Heart left ventricle (tissue), 16 donors: ENCODE measurements at regions not wholly inside any gene's neighbourhood (a gene's known extent, or its start where the extent isn't known, plus 50 kb on each side); places are given as distances from the start of the nearest gene placed in this dataset.

ENCODE experiments used
- ATAC-seq, 4 donors: fragments of 200-7000 bp; cut with Tn5 transposase; one replicate each; pipeline ENCODE4 v1.9.1; 2020 to 2022; ENCODE audit warnings: moderate library complexity in 4 of 4, mild to moderate bottlenecking in 3 of 4, moderate number of reproducible peaks in 1 of 4
- DNase-seq, 5 donors: peaks; one replicate each; pipeline ENCODE4 v3.0.0-alpha.2; 2020
- H3K27ac ChIP-seq, 12 donors: fragments of 200-600 bp; sonication (generic) in 4 of 12; one replicate each; pipeline versions ENCODE4 v1.5.0 to v1.8.0; 2016 to 2022; ENCODE audit warnings: mild to moderate bottlenecking in 2 of 12
- H3K27me3 ChIP-seq, 9 donors: fragments of 200-600 bp; sonication (generic) in 2 of 9; one replicate each; pipeline versions ENCODE4 v1.5.1 to v1.8.0; 2016 to 2022; ENCODE audit warnings: mild to moderate bottlenecking in 3 of 9
- H3K36me3 ChIP-seq, 9 donors: fragments of 200-600 bp; sonication (generic) in 2 of 9; one replicate each; pipeline versions ENCODE4 v1.5.0 to v1.8.0; 2018 to 2022; ENCODE audit warnings: mild to moderate bottlenecking in 2 of 9
- H3K4me1 ChIP-seq, 12 donors: fragments of 200-600 bp; sonication (generic) in 4 of 12; one replicate each; pipeline versions ENCODE4 v1.5.0 to v1.8.0; 2016 to 2022; ENCODE audit warnings: mild to moderate bottlenecking in 3 of 12
- H3K4me3 ChIP-seq, 12 donors: fragments of 200-600 bp; sonication (generic) in 4 of 12; one replicate each; pipeline versions ENCODE4 v1.5.0 to v1.8.0; 2017 to 2022; ENCODE audit warnings: mild to moderate bottlenecking in 9 of 12, moderate library complexity in 4 of 12
- H3K9me3 ChIP-seq, 12 donors: fragments of 200-600 bp; sonication (generic) in 4 of 12; one replicate each; pipeline versions ENCODE4 v1.5.0 to v1.8.0; 2016 to 2022; ENCODE audit warnings: mild to moderate bottlenecking in 1 of 12
- POLR2A ChIP-seq, 2 donors: fragments of 450-650 bp; IDR thresholded peaks; one replicate each; pipeline ENCODE4 v1.6.1; 2017; ENCODE audit warnings: antibody characterized with exemption in 2 of 2, mild to moderate bottlenecking in 2 of 2, moderate library complexity in 2 of 2
- WGBS, 4 donors: extraction: QIAGEN DNeasy Blood & Tissue Kit in 2 of 4; methylation state at CpG; one replicate each; pipeline versions ENCODE4 v1.1.5 to v1.1.7; 2013 to 2018; 5-methylcytosine and 5-hydroxymethylcytosine counted together
- intact Hi-C, 10 donors: fragments of 100-400 bp; cut with DNase I; formaldehyde crosslinking; loops; one replicate each; pipeline versions ENCODE4 v1.11.1 to v1.14.2; 2022
- TF ChIP-seq, protein P1 (sequence below), 12 donors: fragments of 200-600 bp; sonication (generic) in 4 of 12; IDR thresholded peaks; one replicate each; pipeline versions ENCODE4 v1.5.0 to v1.8.0; 2018 to 2022; ENCODE audit warnings: antibody characterized with exemption in 12 of 12, mild to moderate bottlenecking in 5 of 12
- donor health status: ischemic (EF 13 %, LVEDD 7.1; RV severe dilation, severe dysfunction).
- donor health status: healthy with polysubstance abuse.
- donor health status: DM: no; HTN: yes; CAD: no.
- donor health status: DM: no; HTN: no; CAD: no.
- donor health status: ischemic (EF 25% LVEDD 6.9; RV normal size, moderate dysfunction).
- donor health status: ischemic (EF 25% LVEDD 5.7; RV mildly dilated, moderate dysfunction).
- donor health status: healthy.
- donor health status: DM: yes; HTN: yes; CAD: no.
- donor health status: ischemic (EF 35%, LVEDD 5.7; RV mildly dilated, moderate dysfunction).
- donor health status: nonischemic (EF 11% LVEDD 7.7; RV severe dilation, severe dysfunction).
- donor health status: DM: yes; HTN: yes; CAD: no.
- donor health status: PGD.
- donor health status: ischemic (EF 29% LVEDD 5.4; RV normal size, mild dysfunction).
- donor health status: nonischemic (EF 23%, LVEDD 6.1; RV moderate dilation, normal function).

DNA sequence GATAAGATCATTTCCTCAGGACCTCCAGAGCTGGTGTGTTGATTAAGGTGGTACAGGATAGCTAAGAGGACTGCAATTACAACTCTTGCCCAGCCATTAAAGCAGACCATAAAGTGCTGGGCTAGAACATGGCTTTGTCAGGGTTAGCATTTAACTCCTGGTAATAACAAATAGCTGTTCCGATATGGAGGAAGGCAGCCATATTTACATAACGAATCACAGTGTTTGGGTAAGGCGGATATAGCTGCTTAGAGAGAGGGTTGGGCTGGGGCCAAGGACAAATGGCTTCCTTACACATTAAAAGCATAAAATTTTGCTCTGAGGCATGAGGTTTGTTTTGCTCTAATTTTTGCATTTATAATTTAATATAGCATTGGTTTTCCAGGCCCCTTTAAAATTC, 297.7 kb upstream of the DDHD1 start:
- Histone ChIP-seq H3K4me3 (no peak overlapping the region), H3K27me3 (no peaks in the 10 kb centered on the region), H3K9me3 (no peaks in the 10 kb centered on the region), H3K36me3 (no peaks in the 10 kb centered on the region), H3K27ac (no peak overlapping the region), H3K4me1 (no peaks in the 10 kb centered on the region)
- intact Hi-C loops: no loop called here
- DNase-seq (no peak), ATAC-seq (no peak)
- WGBS, 4 donors: 56 to 74% (median 68%) methylated on average over 3 of the region's 3 CpGs
- TF ChIP-seq, protein P1, sequence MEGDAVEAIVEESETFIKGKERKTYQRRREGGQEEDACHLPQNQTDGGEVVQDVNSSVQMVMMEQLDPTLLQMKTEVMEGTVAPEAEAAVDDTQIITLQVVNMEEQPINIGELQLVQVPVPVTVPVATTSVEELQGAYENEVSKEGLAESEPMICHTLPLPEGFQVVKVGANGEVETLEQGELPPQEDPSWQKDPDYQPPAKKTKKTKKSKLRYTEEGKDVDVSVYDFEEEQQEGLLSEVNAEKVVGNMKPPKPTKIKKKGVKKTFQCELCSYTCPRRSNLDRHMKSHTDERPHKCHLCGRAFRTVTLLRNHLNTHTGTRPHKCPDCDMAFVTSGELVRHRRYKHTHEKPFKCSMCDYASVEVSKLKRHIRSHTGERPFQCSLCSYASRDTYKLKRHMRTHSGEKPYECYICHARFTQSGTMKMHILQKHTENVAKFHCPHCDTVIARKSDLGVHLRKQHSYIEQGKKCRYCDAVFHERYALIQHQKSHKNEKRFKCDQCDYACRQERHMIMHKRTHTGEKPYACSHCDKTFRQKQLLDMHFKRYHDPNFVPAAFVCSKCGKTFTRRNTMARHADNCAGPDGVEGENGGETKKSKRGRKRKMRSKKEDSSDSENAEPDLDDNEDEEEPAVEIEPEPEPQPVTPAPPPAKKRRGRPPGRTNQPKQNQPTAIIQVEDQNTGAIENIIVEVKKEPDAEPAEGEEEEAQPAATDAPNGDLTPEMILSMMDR (IDR thresholded peaks at IDR 0.05): no peak
- TF ChIP-seq POLR2A (IDR thresholded peaks at IDR 0.05): no peak

DNA sequence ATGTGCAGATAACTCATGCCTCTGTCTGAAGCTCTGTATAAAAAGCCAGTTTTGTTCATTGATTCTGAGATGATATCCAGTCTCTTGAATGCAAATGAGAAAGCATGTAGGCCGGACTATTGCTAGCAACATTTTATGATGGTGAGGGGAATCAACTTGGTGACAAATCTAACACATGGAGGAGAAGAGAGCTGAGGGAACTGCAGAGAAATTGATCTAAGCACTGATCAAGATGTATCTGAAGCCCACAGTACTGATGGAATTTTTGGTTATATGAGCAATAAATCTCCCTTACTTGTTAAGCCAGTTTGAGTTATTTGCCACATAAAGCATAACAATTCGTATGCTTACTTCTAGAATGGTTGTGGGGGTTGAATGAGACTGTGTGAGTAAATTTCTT, 295.6 kb upstream of the DDHD1 start:
- Histone ChIP-seq H3K9me3 (no peaks in the 10 kb centered on the region), H3K27me3 (no peaks in the 10 kb centered on the region), H3K27ac (no peak overlapping the region), H3K36me3 (no peaks in the 10 kb centered on the region), H3K4me3 (no peak overlapping the region), H3K4me1 (no peaks in the 10 kb centered on the region)
- ATAC-seq (no peak), DNase-seq (no peak)
- no peak for TF ChIP-seq POLR2A (IDR thresholded peaks at IDR 0.05)
- TF ChIP-seq, protein P1 (IDR thresholded peaks at IDR 0.05): no peak
- intact Hi-C loops: no loop called here
- 85 to 91% (median 91%) methylated on average over 2 of the region's 2 CpGs for WGBS, 4 donors

DNA sequence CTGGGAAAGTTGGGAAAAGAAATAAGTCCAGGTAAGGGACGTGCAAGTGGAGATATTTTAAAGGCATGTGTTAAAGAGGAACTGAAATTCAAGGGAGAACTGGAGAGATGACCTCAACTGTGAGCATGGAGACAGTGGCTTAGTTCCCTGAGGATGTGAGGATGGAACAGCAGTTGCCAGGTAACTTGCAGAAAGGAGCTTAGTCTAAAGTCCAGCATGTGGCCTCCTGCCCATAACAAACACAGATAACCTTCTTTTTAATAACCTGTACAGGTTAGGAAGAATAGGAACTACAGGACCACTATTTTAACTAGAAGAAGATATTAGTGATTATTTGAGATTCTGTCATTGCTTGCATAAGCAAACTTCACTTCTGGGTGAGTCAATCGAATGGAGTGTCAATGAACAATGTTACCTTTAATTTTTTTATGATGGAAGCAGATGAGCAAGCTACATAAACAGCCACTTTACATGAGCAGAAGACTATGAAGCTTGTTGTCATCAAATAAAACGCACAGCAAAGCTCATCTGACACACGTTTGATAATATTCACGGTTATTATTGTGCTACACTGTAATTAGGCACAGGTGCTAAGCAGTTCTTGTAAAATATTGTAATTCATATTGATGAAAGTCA, 291.7 kb upstream of the DDHD1 start:
- TF ChIP-seq, protein P1 (IDR thresholded peaks at IDR 0.05): no peak
- TF ChIP-seq POLR2A (IDR thresholded peaks at IDR 0.05): no peak
- no peak overlapping the region for H3K4me3 ChIP-seq

DNA sequence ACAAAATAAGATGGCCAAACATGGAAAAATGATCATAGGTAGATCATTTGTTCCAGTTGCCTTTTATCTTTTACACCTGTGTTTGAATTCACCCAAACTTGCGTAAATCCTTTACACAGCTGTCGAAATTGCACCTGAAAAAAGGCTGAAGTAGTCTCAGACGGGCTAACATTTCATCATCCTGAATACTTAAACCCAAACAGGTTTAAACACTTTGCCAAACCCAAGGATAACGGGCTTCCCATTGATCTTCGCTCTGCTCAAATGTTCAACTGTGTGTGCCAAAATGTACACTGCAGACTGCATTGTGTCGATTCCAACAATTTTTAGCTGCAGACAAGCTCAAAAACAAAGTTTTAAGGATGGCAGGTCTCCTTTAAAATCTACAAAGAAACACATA, 288.7 kb upstream of the DDHD1 start:
- Histone ChIP-seq H3K9me3 (no peaks in the 10 kb centered on the region), H3K27ac (no peak overlapping the region), H3K4me1 (no peaks in the 10 kb centered on the region), H3K27me3 (no peaks in the 10 kb centered on the region), H3K36me3 (no peaks in the 10 kb centered on the region), H3K4me3 (no peak overlapping the region)
- no peak for ATAC-seq
- TF ChIP-seq, protein P1 (IDR thresholded peaks at IDR 0.05): no peak
- TF ChIP-seq POLR2A (IDR thresholded peaks at IDR 0.05): no peak
- 85 to 91% (median 89%) methylated on average over 6 of the region's 6 CpGs for WGBS, 4 donors
- no peak for DNase-seq
- intact Hi-C loops: no loop called here

More for the DNA sequence above, 291.7 kb upstream of the DDHD1 start:
- no peaks in the 10 kb centered on the region for H3K4me1 ChIP-seq
- H3K9me3 ChIP-seq: no peaks in the 10 kb centered on the region
- no peaks in the 10 kb centered on the region for H3K36me3 ChIP-seq
- 86 to 95% (median 89%) methylated on average over 5 of the region's 5 CpGs for WGBS, 4 donors
- H3K27me3 ChIP-seq: no peaks in the 10 kb centered on the region
- intact Hi-C loops: no loop called here
- DNase-seq: no peak
- H3K27ac ChIP-seq: no peak overlapping the region
- no peak for ATAC-seq
